ENCODE measurements at regions not wholly inside any gene's neighbourhood (a gene's known extent, or its start where the extent isn't known, plus 50 kb on each side); places are given as distances from the start of the nearest gene placed in this dataset.

- Histone ChIP-seq H3K27ac (no peak overlapping the region), H3K9me3 (peaks cover 0 to 12% (median 9%) of the 10 kb centered on the region in 4 donors), H3K4me3 (no peak overlapping the region), H3K36me3 (no peaks in the 10 kb centered on the region), H3K27me3 (no peaks in the 10 kb centered on the region), H3K4me1 (no peaks in the 10 kb centered on the region)
- 89 to 90% methylated on average over 1 of the region's 1 CpG for WGBS, 2 donors
- TF ChIP-seq POLR2AphosphoS5 (IDR thresholded peaks at IDR 0.05), result no peak
- TF ChIP-seq EP300 (IDR thresholded peaks at IDR 0.05), result no peak
- no peak for TF ChIP-seq POLR2A (IDR thresholded peaks at IDR 0.05)
- TF ChIP-seq CTCF (IDR thresholded peaks at IDR 0.05), result no peak
- intact Hi-C loops (cut with DNase I), result no loop called here
- no peak for DNase-seq
Measured at GRCh38 chr16:10232757-10233156, 50.5 kb upstream of the GRIN2A start.

- intact Hi-C loops (cut with DNase I), result no loop called here
Measured at GRCh38 chr16:10239640-10240039, 57.4 kb upstream of the GRIN2A start.

GRCh38 chr16:10240854-10241613, 58.8 kb upstream of the GRIN2A start:
- DNase-seq, result no peak
- Histone ChIP-seq H3K4me1 (peaks cover 0 to 10% (median 4%) of the 10 kb centered on the region in 4 donors), H3K9me3 (no peaks in the 10 kb centered on the region), H3K27me3 (no peaks in the 10 kb centered on the region), H3K36me3 (no peaks in the 10 kb centered on the region), H3K27ac (no peak overlapping the region), H3K4me3 (no peak overlapping the region)
- intact Hi-C loops (cut with DNase I), result no loop called here
- TF ChIP-seq EP300 (IDR thresholded peaks at IDR 0.05), result no peak
- TF ChIP-seq POLR2A (IDR thresholded peaks at IDR 0.05), result no peak
- no peak for TF ChIP-seq CTCF (IDR thresholded peaks at IDR 0.05)
- TF ChIP-seq POLR2AphosphoS5 (IDR thresholded peaks at IDR 0.05), result no peak
- 67 to 82% methylated on average over 7 of the region's 7 CpGs for WGBS, 2 donors

More at GRCh38 chr16:10239640-10240039, 57.4 kb upstream of the GRIN2A start:
- Histone ChIP-seq H3K36me3 (no peaks in the 10 kb centered on the region), H3K27me3 (no peaks in the 10 kb centered on the region), H3K4me3 (no peak overlapping the region), H3K4me1 (no peaks in the 10 kb centered on the region), H3K27ac (no peak overlapping the region), H3K9me3 (no peaks in the 10 kb centered on the region)
- DNase-seq, result no peak
- TF ChIP-seq POLR2A (IDR thresholded peaks at IDR 0.05), result no peak
- TF ChIP-seq CTCF (IDR thresholded peaks at IDR 0.05), result no peak
- no peak for TF ChIP-seq POLR2AphosphoS5 (IDR thresholded peaks at IDR 0.05)
- no peak for TF ChIP-seq EP300 (IDR thresholded peaks at IDR 0.05)
- 74 to 83% methylated on average over 8 of the region's 8 CpGs for WGBS, 2 donors

- Histone ChIP-seq H3K4me3 (no peak overlapping the region), H3K9me3 (no peaks in the 10 kb centered on the region), H3K27ac (no peak overlapping the region), H3K27me3 (no peaks in the 10 kb centered on the region), H3K4me1 (peaks cover 0 to 10% (median 4%) of the 10 kb centered on the region in 4 donors), H3K36me3 (no peaks in the 10 kb centered on the region)
- DNase-seq, result no peak
- TF ChIP-seq EP300 (IDR thresholded peaks at IDR 0.05) (no peak), POLR2AphosphoS5 (IDR thresholded peaks at IDR 0.05) (no peak), CTCF (IDR thresholded peaks at IDR 0.05) (no peak), POLR2A (IDR thresholded peaks at IDR 0.05) (no peak)
- WGBS, 2 donors, result 50 to 67% methylated on average over 2 of the region's 2 CpGs
- intact Hi-C loops (cut with DNase I), result no loop called here
Measured at GRCh38 chr16:10242097-10242496, 59.9 kb upstream of the GRIN2A start.
